PC-3 (cell line): ENCODE measurements at regions not wholly inside any gene's neighbourhood (a gene's known extent, or its start where the extent isn't known, plus 50 kb on each side); places are given as distances from the start of the nearest gene placed in this dataset.

Source experiments
- EZH2 ChIP-seq: fragments of 300-600 bp; sonication (generic); IDR thresholded peaks from one replicate; pipeline ENCODE4 v1.6.1; 2017; ENCODE audit warnings: antibody characterized with exemption, mild to moderate bottlenecking, low read length; ENCODE audit not compliant: unreplicated experiment
- EZH2phosphoT487 ChIP-seq: fragments of 300-600 bp; sonication (generic); IDR thresholded peaks from 2 replicates; pipeline ENCODE4 v1.6.1; 2018; ENCODE audit warnings: mild to moderate bottlenecking, antibody characterized with exemption, low read length, borderline replicate concordance
- TF ChIP-seq, protein P1 (sequence below): fragments of 300-600 bp; sonication (generic); conservative IDR thresholded peaks from 2 replicates; pipeline ENCODE4 v1.5.1; 2017; ENCODE audit warnings: antibody characterized with exemption, low read depth, mild to moderate bottlenecking, low read length

- TF ChIP-seq, protein P1, sequence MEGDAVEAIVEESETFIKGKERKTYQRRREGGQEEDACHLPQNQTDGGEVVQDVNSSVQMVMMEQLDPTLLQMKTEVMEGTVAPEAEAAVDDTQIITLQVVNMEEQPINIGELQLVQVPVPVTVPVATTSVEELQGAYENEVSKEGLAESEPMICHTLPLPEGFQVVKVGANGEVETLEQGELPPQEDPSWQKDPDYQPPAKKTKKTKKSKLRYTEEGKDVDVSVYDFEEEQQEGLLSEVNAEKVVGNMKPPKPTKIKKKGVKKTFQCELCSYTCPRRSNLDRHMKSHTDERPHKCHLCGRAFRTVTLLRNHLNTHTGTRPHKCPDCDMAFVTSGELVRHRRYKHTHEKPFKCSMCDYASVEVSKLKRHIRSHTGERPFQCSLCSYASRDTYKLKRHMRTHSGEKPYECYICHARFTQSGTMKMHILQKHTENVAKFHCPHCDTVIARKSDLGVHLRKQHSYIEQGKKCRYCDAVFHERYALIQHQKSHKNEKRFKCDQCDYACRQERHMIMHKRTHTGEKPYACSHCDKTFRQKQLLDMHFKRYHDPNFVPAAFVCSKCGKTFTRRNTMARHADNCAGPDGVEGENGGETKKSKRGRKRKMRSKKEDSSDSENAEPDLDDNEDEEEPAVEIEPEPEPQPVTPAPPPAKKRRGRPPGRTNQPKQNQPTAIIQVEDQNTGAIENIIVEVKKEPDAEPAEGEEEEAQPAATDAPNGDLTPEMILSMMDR: no peak
- TF ChIP-seq EZH2phosphoT487: no peak
- no peak for TF ChIP-seq EZH2
These were observed 77.5 kb upstream of the ENPP6 start for GRCh38 chr4:184295206-184295605.
